ENCODE measurements at regions not wholly inside any gene's neighbourhood (a gene's known extent, or its start where the extent isn't known, plus 50 kb on each side); places are given as distances from the start of the nearest gene placed in this dataset.

DNA sequence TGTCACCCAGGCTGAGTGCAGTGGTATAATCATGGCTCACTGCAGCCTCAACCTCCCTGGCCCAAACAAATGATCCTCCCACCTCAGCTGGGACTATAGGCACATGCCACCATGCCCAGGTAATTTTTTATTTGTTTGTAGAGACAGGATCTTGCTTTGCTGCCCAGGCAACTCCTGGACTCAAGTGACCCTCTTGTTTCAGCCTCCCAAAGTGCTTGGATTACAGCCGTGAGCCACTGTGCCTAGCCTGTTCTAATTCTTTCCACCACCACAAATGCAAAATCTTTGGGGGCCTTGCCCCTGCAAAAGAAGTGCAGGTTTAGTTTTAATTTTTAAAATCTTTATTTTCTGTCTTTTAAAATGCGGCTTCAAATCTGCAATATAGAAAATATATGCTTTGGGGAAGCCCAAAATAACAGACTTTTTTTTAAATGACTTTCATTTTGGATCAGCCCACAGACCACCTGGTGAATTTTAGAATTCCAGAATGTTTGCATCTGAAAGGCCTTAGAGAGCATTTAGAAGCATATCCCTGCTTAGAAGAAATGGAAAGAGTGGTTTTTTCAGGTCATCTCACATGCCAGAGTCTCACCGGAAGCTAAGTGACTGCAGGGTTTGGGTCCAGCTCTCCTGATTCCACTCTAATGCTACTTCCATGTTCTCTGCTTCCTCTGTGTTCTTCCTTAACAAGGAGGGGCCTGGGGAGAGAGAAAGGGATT is 111.4 kb upstream of the FER start:
- no peak overlapping the region for H3K27ac Mint-ChIP-seq
- DNase-seq (ENCODE audit: low spot score in 2 of 2) (no peak), ATAC-seq (ENCODE audit: low read depth) (no peak)
- no peaks in the 10 kb centered on the region for H3K4me1 Mint-ChIP-seq
- H3K4me3 Mint-ChIP-seq, result no peak overlapping the region
- no peaks in the 10 kb centered on the region for H3K36me3 Mint-ChIP-seq
- no peaks in the 10 kb centered on the region for H3K9me3 Mint-ChIP-seq
- no peaks in the 10 kb centered on the region for H3K27me3 Mint-ChIP-seq

DNA sequence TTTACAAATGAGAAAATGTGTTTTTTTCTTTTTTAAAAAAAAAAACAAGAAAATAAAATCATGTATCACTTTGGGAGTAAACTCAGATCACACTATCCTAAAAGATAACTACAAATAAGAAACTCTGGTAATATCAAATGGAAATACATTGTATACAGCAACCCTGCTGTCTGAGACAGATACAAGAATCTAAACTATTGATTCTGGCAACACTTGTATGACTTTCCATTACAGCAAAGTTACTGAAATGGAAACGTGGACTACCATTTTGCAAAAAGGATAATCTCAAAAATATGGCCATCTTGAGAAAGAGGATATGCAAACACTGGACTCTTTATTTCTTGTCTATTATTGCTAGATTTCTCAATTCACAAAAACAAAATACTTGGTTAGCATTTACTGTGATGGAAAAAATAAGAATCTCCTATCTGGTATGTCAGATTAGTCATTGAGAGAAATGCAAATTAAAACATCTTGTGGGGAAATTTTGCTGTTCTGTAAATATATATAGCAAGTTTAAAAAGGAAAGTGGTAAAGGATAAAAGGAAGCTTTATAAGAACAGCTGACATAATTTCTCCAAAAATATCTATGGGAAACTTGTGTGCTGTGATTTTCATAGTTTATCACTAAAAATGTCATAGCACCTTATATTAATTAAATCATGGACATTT is 112.9 kb upstream of the FER start:
- Mint-ChIP-seq H3K4me1 (no peaks in the 10 kb centered on the region), H3K27ac (no peak overlapping the region), H3K27me3 (no peaks in the 10 kb centered on the region), H3K36me3 (no peaks in the 10 kb centered on the region), H3K9me3 (no peaks in the 10 kb centered on the region), H3K4me3 (no peak overlapping the region)
- ATAC-seq (ENCODE audit: low read depth) (no peak), DNase-seq (ENCODE audit: low spot score in 2 of 2) (no peak)

DNA sequence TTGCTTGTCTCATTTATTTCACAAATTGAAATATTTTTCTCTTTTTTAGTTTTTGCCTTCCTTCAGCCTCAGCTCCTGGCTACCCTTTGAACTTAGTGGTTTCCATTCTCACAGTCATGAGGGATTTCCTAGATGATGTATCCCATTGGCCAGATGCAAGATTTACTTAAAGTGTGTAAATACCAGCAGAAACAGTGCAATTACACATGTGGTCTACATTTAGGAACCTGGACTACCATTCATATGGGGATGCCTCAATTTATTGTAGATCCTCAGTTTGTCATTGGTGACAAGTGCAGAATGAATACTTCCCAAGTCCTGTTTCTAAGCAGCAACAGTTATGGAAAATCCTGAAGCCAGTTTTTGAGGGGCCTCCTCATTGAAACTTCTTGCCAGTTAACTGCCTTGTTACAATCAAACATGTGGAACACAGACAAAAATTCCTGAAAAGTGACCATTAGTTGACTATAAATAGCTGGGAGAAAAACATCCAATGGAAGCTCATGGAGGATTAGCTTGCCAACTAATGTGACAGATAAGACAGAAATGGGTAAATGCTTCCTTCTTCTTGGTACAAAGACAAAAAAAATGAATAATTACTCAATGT is 113.6 kb upstream of the FER start:
- Mint-ChIP-seq H3K36me3 (no peaks in the 10 kb centered on the region), H3K27me3 (no peaks in the 10 kb centered on the region), H3K4me1 (no peaks in the 10 kb centered on the region), H3K9me3 (no peaks in the 10 kb centered on the region), H3K4me3 (no peak overlapping the region), H3K27ac (no peak overlapping the region)
- DNase-seq (ENCODE audit: low spot score in 2 of 2) (no peak), ATAC-seq (ENCODE audit: low read depth) (no peak)

DNA sequence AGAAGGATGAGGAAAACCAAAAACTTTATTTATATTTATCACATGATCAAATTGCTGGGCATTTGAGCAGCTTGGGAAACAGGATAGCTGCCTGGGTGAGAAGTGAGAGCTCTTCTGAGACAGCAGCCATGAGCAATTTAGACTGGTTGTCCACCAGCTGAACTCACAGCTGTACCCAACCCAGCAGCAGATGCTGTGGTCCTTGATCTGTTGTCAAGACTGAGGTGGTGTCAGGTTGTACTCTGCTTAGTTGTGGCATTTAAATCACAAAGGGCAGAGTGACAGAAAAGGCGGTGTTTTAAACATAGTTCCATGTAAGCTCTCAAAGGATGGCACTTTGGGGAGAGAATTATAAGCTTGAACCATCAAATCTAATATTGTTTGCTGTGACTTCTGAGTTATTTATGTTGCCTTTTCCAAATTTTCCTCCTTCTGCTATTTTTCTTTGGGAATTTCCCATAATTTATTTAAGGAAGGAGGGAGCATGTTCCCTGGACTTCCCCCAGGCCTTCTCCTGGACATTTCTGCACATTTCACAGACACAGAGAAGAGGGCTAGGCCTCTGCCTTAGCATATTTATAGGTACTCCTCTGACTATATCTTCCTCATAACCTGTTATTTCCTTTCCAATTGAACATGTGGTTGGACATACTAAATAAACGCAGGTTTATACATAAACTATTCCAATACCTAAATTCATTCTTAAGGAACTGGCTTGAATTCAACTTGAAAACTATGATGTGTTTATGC is 117.7 kb upstream of the FER start:
- no peak overlapping the region for H3K27ac Mint-ChIP-seq
- no peaks in the 10 kb centered on the region for H3K4me1 Mint-ChIP-seq
- DNase-seq (ENCODE audit: low spot score in 2 of 2) (no peak), ATAC-seq (ENCODE audit: low read depth) (no peak)
- H3K36me3 Mint-ChIP-seq, result no peaks in the 10 kb centered on the region
- no peaks in the 10 kb centered on the region for H3K9me3 Mint-ChIP-seq
- peaks cover 2% of the 10 kb centered on the region for H3K27me3 Mint-ChIP-seq
- H3K4me3 Mint-ChIP-seq, result no peak overlapping the region

DNA sequence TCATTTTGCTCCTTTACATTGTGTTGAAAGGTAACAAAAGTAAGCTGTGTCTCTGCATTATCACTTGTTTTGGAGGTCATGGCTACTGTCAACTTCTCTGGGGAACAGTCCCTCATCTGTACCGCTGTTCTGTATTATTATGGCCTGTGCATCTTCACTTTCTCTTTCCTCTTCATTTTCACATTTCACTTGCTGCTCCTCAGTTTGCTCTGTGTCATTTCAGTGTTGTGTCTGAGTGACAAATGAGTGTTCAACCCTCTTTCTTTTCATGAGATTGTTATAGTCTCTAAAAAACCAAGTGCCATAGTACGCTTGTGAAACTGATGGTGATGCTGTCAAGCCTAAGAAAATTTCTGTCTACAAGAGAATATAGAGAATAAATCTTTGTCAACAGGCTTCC is 122.0 kb upstream of the FER start:
- ATAC-seq (ENCODE audit: low read depth) (no peak), DNase-seq (ENCODE audit: low spot score in 2 of 2) (no peak)
- Mint-ChIP-seq H3K4me3 (no peak overlapping the region), H3K27me3 (peaks cover 2% of the 10 kb centered on the region), H3K36me3 (no peaks in the 10 kb centered on the region), H3K9me3 (no peaks in the 10 kb centered on the region), H3K4me1 (no peaks in the 10 kb centered on the region), H3K27ac (no peak overlapping the region)

DNA sequence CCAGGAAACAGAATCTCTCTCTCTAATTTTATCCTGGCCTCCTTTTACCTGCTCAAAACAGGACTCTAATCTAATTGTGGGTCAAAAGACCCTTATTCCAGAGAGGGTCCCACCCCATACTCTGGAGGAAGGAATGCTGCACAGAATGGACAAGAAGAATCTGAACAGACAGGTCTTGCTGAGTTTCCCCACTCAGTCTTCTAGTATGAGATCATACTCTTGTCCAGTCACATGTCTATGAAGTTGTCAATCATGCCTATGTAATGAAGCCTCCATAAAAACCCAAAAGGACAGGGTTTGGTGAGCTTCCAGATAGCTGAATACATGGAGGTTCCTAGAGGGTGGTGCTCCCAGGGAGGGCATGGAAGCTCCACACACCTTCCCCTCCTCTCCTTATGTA is 123.9 kb upstream of the FER start:
- no peak for ATAC-seq (ENCODE audit: low read depth)

DNA sequence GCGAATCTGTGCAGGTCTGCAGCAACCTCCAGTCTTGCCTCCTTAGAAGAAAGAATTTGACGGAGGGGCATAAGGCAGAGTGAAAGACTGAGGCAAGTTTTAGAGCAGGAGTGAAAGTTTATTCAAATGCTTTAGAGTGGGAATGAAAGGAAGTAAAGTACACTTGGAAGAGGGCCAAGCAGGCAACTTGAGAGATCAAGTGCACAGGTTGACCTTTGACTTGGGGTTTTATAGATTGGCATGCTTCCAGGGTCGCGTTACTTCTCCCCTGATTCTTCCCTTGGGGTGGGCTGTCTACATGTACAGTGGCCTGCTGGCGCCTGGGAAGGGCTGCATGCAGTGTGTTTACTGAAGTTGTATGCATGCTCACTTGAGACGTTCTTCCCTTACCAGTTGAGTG is 127.2 kb upstream of the FER start:
- Mint-ChIP-seq H3K4me3 (no peak overlapping the region), H3K27me3 (no peaks in the 10 kb centered on the region), H3K27ac (no peak overlapping the region), H3K36me3 (no peaks in the 10 kb centered on the region), H3K9me3 (peaks cover 2% of the 10 kb centered on the region), H3K4me1 (no peaks in the 10 kb centered on the region)
- DNase-seq (ENCODE audit: low spot score in 2 of 2), result no peak
- ATAC-seq (ENCODE audit: low read depth), result no peak

More for the DNA sequence above, 123.9 kb upstream of the FER start:
- Mint-ChIP-seq H3K9me3 (no peaks in the 10 kb centered on the region), H3K36me3 (no peaks in the 10 kb centered on the region), H3K4me1 (no peaks in the 10 kb centered on the region), H3K27me3 (peaks cover 2% of the 10 kb centered on the region), H3K4me3 (no peak overlapping the region), H3K27ac (no peak overlapping the region)
- DNase-seq (ENCODE audit: low spot score in 2 of 2), result no peak

DNA sequence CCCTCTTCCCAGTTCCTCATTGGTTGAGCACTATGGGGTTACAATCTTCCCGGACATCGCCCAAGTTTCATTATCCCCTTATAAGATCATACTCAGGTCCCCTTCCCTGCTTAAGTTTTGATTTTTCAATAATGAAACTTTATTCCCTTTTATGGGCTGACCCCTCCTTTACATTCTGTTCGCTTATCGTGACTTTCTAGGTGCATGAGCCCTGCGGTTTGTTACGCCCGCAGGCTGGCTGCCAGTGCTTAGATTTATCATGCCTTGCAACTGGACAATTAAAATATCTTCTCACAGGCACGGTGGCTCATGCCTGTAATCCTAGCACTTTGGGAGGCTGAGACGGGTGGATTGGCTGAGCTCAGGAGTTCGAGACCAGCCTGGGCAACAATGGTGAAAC is 127.9 kb upstream of the FER start:
- ATAC-seq (ENCODE audit: low read depth) (no peak), DNase-seq (ENCODE audit: low spot score in 2 of 2) (no peak)
- no peaks in the 10 kb centered on the region for H3K4me1 Mint-ChIP-seq
- no peak overlapping the region for H3K4me3 Mint-ChIP-seq
- no peaks in the 10 kb centered on the region for H3K36me3 Mint-ChIP-seq
- H3K9me3 Mint-ChIP-seq, result peaks cover 2% of the 10 kb centered on the region
- no peak overlapping the region for H3K27ac Mint-ChIP-seq
- H3K27me3 Mint-ChIP-seq, result no peaks in the 10 kb centered on the region

DNA sequence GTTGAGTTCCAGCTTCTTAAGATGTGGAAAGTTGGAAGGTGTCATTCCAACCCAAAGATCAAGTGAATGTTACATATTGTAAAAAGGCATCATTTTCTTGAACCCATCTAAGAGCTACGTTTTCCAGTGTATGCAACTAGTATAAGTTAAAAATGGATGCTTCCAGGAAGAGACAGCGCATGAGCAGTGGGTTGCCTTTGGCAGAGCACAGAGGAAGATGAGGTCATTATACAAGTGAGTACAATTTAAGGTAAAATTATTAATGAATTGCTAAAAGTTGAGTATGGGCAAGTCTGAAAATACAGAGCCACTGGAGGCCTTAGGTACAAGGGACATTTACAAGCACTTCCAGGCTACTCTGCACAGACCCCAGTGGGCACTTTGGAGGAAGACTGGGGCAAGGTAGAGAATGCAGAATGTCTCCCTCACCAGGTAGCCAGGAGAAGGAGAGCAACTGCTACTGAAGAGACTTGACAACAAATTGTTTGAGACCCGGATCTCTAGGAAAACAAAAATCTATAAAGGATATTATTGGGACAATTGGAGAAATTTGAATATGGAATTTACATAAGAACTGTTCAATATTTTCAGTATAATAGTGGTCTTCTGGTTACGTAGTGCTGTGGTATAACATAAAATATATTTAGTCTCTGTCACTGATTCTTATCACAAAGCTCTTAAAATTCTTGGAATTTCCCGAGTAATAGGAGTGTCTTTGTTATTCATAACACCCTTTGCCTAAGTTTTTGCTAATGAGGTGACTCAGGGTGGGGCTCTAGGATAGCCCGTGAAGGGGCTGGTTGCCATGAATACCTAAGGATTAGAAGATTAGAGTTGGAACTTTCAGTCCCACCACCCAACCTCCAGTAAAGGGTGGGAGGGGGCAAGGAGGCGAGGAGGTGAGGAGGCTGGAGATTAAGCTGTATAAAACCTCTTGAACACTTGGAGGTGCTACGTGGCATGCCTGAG is 129.9 kb upstream of the FER start:
- DNase-seq (ENCODE audit: low spot score in 2 of 2), result no peak
- no peak overlapping the region for H3K4me3 Mint-ChIP-seq
- no peak for ATAC-seq (ENCODE audit: low read depth)
- peaks cover 6% of the 10 kb centered on the region for H3K9me3 Mint-ChIP-seq
- H3K36me3 Mint-ChIP-seq, result no peaks in the 10 kb centered on the region
- H3K27me3 Mint-ChIP-seq, result peaks cover 3% of the 10 kb centered on the region
- H3K27ac Mint-ChIP-seq, result no peak overlapping the region
- no peaks in the 10 kb centered on the region for H3K4me1 Mint-ChIP-seq

DNA sequence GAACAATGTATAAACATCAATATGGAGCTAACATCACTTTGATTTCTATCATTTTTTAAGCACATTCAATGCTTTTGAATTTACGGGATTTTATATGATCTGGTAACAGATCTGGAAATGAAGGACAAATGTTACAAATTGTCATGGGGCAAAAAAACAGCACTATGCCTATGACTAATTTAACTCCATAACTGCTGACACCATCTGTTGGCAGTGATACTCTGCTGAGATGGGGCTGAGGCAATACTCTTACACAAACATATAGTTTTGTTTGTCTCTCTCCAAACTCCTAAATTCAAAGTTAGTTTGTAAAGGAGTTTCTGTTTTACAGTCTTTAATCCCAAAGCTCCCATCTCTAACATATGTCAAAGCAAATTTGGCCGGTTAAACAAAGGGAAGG is 132.5 kb upstream of the FER start:
- Mint-ChIP-seq H3K9me3 (peaks cover 9% of the 10 kb centered on the region), H3K36me3 (no peaks in the 10 kb centered on the region), H3K27me3 (peaks cover 3% of the 10 kb centered on the region), H3K27ac (no peak overlapping the region), H3K4me3 (no peak overlapping the region), H3K4me1 (no peaks in the 10 kb centered on the region)
- DNase-seq (ENCODE audit: low spot score in 2 of 2) (no peak), ATAC-seq (ENCODE audit: low read depth) (no peak)

DNA sequence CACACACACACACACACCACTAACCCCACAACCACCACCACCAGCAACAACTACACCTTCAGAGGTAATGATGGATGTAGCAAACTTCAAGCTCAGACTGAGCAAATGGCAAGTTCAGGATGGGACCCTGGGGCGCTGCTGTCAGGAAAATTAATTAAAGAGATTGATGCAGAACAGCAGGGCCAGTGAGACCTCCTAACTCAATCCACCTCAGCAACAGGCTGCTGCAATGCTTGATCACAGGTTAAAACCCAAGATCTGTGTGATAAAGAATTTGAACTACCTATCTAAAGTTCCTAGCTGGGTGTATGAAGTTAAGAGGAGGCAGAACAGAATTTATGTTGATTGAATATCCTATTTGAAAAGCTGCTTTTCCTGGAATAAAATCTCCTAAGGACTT is 140.3 kb upstream of the FER start:
- Mint-ChIP-seq H3K27me3 (peaks cover 2% of the 10 kb centered on the region), H3K9me3 (peaks cover 5% of the 10 kb centered on the region), H3K4me3 (no peak overlapping the region), H3K36me3 (peaks cover 2% of the 10 kb centered on the region), H3K4me1 (no peaks in the 10 kb centered on the region), H3K27ac (no peak overlapping the region)
- DNase-seq (ENCODE audit: low spot score in 2 of 2) (no peak), ATAC-seq (ENCODE audit: low read depth) (no peak)

DNA sequence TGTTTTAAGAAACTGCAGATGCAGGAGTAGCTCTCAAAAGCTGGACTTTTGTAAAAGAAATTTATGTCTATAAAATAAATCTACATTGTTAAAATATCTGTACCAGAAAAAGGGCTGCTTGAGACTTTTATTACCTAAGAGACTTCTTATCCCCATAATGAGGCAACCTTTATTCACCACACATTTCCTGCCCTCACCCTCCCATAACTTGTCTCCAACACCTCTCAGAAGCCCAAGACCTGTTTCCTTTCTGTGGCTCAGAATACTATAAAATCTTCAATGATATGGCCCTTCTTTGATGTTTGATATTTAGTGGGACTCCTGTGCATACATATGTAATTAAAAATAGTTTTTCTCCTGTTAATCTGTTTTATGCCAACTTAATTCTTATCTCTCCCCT is 141.5 kb upstream of the FER start:
- Mint-ChIP-seq H3K4me1 (no peaks in the 10 kb centered on the region), H3K36me3 (peaks cover 2% of the 10 kb centered on the region), H3K4me3 (no peak overlapping the region), H3K27me3 (peaks cover 2% of the 10 kb centered on the region), H3K27ac (no peak overlapping the region), H3K9me3 (peaks cover 4% of the 10 kb centered on the region)
- ATAC-seq (ENCODE audit: low read depth), result no peak
- DNase-seq (ENCODE audit: low spot score in 2 of 2), result no peak

DNA sequence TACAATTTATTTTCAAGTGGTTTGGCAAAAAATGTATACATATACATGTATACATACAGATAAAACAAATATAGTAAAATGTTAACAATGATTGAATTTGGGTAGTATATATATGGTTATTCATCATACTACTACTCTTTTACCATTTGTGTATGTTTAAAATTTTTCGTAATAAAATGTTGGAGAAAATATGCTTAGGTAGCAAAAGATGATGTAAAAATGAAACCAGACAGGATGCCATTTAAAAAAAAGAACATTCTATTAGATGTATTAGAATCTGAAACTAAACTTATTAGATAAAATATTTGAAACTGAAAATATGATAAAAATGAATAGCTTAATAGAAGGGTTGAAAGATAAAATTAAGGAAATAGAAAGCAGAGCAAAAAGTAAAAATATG is 144.9 kb upstream of the FER start:
- H3K27ac Mint-ChIP-seq, result no peak overlapping the region
- DNase-seq (ENCODE audit: low spot score in 2 of 2) (no peak), ATAC-seq (ENCODE audit: low read depth) (no peak)
- H3K27me3 Mint-ChIP-seq, result peaks cover 3% of the 10 kb centered on the region
- no peaks in the 10 kb centered on the region for H3K9me3 Mint-ChIP-seq
- H3K4me1 Mint-ChIP-seq, result no peaks in the 10 kb centered on the region
- H3K36me3 Mint-ChIP-seq, result no peaks in the 10 kb centered on the region
- H3K4me3 Mint-ChIP-seq, result no peak overlapping the region
